ENCODE measurements at regions not wholly inside any gene's neighbourhood (a gene's known extent, or its start where the extent isn't known, plus 50 kb on each side); places are given as distances from the start of the nearest gene placed in this dataset.

DNA sequence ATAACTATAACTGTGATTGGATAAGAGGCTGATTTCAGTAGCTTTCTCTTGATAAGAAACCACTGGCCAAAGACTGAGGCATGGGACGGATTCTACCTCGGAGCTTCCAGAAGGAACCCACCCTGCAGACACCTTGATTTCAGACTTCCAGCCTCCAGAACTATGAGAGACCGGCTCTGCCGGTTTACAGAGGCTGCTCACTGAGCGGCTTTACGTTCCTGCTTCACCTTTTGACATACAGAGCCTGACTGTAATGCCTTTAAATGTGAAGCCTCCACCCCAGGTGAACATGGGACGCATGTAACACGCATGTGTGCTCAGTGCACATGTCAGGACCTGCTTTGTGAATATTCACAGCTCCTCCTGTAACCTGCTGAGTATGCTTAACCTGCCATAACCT is 361.5 kb downstream of the CTTN start:
- 94% methylated on average over 8 of the region's 8 CpGs for WGBS
- H3K27ac ChIP-seq (ENCODE audit: low read depth in 1 of 2, low read length in 2 of 2) = no peak overlapping the region
- DNase-seq (ENCODE audit: low spot score) = no peak
- no peak overlapping the region for H3K4me3 ChIP-seq (ENCODE audit: low read depth in 1 of 3, low read length in 3 of 3)
- H3K9me3 ChIP-seq (ENCODE audit: control insufficient read depth in 4 of 4, low read length in 3 of 4) = peaks cover 0 to 4% (median 0%) of the 10 kb centered on the region in 4 donors
- H3K9ac ChIP-seq (ENCODE audit: low read depth in 1 of 2, low read length in 2 of 2) = no peak overlapping the region
- H3K27me3 ChIP-seq (ENCODE audit: control insufficient read depth in 4 of 4, insufficient read depth in 4 of 4, low read length in 3 of 4) = no peaks in the 10 kb centered on the region
- H3K4me1 ChIP-seq (ENCODE audit: control insufficient read depth in 4 of 4, insufficient read depth in 4 of 4, low read length in 3 of 4) = no peaks in the 10 kb centered on the region
- H3K36me3 ChIP-seq (ENCODE audit: control insufficient read depth in 4 of 4, insufficient read depth in 3 of 4, low read depth in 1 of 4, low read length in 3 of 4) = no peaks in the 10 kb centered on the region
- TF ChIP-seq YY1 (IDR thresholded peaks at IDR 0.05) (no peak), NR2F2 (IDR thresholded peaks at IDR 0.05) (no peak), GABPA (IDR thresholded peaks at IDR 0.05 in 1 of 2, conservative IDR thresholded peaks at IDR 0.05 in 1 of 2) (no peak), RXRA (IDR thresholded peaks at IDR 0.05) (no peak), HNF4G (IDR thresholded peaks at IDR 0.05) (no peak), FOXA1 (IDR thresholded peaks at IDR 0.05) (no peak), SP1 (IDR thresholded peaks at IDR 0.05) (no peak), FOXA2 (IDR thresholded peaks at IDR 0.05) (no peak), HNF4A (conservative IDR thresholded peaks at IDR 0.05) (no peak), EGR1 (IDR thresholded peaks at IDR 0.05; ENCODE audit: low read depth in 2 of 2) (no peak), JUND (IDR thresholded peaks at IDR 0.05) (no peak), RAD21 (IDR thresholded peaks at IDR 0.05) (no peak)
- TF ChIP-seq, protein P1, sequence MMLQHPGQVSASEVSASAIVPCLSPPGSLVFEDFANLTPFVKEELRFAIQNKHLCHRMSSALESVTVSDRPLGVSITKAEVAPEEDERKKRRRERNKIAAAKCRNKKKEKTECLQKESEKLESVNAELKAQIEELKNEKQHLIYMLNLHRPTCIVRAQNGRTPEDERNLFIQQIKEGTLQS (IDR thresholded peaks at IDR 0.05) = no peak
- TF ChIP-seq, protein P2, sequence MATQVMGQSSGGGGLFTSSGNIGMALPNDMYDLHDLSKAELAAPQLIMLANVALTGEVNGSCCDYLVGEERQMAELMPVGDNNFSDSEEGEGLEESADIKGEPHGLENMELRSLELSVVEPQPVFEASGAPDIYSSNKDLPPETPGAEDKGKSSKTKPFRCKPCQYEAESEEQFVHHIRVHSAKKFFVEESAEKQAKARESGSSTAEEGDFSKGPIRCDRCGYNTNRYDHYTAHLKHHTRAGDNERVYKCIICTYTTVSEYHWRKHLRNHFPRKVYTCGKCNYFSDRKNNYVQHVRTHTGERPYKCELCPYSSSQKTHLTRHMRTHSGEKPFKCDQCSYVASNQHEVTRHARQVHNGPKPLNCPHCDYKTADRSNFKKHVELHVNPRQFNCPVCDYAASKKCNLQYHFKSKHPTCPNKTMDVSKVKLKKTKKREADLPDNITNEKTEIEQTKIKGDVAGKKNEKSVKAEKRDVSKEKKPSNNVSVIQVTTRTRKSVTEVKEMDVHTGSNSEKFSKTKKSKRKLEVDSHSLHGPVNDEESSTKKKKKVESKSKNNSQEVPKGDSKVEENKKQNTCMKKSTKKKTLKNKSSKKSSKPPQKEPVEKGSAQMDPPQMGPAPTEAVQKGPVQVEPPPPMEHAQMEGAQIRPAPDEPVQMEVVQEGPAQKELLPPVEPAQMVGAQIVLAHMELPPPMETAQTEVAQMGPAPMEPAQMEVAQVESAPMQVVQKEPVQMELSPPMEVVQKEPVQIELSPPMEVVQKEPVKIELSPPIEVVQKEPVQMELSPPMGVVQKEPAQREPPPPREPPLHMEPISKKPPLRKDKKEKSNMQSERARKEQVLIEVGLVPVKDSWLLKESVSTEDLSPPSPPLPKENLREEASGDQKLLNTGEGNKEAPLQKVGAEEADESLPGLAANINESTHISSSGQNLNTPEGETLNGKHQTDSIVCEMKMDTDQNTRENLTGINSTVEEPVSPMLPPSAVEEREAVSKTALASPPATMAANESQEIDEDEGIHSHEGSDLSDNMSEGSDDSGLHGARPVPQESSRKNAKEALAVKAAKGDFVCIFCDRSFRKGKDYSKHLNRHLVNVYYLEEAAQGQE (IDR thresholded peaks at IDR 0.05) = no peak
- TF ChIP-seq, protein P3, sequence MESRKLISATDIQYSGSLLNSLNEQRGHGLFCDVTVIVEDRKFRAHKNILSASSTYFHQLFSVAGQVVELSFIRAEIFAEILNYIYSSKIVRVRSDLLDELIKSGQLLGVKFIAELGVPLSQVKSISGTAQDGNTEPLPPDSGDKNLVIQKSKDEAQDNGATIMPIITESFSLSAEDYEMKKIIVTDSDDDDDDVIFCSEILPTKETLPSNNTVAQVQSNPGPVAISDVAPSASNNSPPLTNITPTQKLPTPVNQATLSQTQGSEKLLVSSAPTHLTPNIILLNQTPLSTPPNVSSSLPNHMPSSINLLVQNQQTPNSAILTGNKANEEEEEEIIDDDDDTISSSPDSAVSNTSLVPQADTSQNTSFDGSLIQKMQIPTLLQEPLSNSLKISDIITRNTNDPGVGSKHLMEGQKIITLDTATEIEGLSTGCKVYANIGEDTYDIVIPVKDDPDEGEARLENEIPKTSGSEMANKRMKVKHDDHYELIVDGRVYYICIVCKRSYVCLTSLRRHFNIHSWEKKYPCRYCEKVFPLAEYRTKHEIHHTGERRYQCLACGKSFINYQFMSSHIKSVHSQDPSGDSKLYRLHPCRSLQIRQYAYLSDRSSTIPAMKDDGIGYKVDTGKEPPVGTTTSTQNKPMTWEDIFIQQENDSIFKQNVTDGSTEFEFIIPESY (IDR thresholded peaks at IDR 0.05) = no peak
- TF ChIP-seq, protein P4, sequence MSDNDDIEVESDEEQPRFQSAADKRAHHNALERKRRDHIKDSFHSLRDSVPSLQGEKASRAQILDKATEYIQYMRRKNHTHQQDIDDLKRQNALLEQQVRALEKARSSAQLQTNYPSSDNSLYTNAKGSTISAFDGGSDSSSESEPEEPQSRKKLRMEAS (IDR thresholded peaks at IDR 0.05) = no peak

DNA sequence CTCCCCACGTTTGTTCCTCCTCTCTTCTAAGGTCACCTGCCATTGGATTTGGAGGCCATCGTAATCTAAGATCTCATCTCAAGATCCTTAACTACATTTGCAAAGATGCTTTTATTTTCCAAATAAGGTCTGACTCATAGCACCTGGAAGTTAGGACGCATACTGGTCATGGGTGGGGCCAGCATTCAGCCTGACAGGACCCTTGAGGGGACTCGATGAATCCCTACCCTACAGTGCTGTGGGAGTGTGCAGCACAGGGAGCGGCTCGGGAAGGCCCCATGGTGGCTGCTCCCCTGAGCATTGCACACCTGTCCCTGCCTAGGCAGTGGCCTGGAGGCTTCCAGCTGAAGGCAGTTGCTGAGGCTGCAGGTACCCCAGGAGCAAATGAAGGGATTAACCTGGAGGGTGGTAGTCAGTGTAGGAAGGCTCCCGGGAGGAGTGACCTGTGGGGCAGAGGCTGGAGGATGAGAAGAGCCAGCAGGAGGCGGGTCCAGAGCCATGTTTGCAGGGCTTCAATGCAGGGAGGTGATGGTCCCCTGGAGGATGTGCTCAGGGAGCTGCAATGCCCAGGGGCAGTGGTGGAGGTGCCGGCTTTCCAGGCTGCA is 362.2 kb downstream of the CTTN start:
- Histone ChIP-seq H3K9me3 (ENCODE audit: control insufficient read depth in 4 of 4, low read length in 3 of 4) (peaks cover 0 to 4% (median 0%) of the 10 kb centered on the region in 4 donors), H3K27ac (ENCODE audit: low read depth in 1 of 2, low read length in 2 of 2) (no peak overlapping the region), H3K36me3 (ENCODE audit: control insufficient read depth in 4 of 4, insufficient read depth in 3 of 4, low read depth in 1 of 4, low read length in 3 of 4) (no peaks in the 10 kb centered on the region), H3K4me3 (ENCODE audit: low read depth in 1 of 3, low read length in 3 of 3) (no peak overlapping the region), H3K9ac (ENCODE audit: low read depth in 1 of 2, low read length in 2 of 2) (no peak overlapping the region), H3K4me1 (ENCODE audit: control insufficient read depth in 4 of 4, insufficient read depth in 4 of 4, low read length in 3 of 4) (no peaks in the 10 kb centered on the region), H3K27me3 (ENCODE audit: control insufficient read depth in 4 of 4, insufficient read depth in 4 of 4, low read length in 3 of 4) (no peaks in the 10 kb centered on the region)
- no peak for DNase-seq (ENCODE audit: low spot score)
- TF ChIP-seq RXRA (IDR thresholded peaks at IDR 0.05) = no peak
- TF ChIP-seq, protein P4 (IDR thresholded peaks at IDR 0.05) = no peak
- no peak for TF ChIP-seq JUND (IDR thresholded peaks at IDR 0.05)
- TF ChIP-seq, protein P5, sequence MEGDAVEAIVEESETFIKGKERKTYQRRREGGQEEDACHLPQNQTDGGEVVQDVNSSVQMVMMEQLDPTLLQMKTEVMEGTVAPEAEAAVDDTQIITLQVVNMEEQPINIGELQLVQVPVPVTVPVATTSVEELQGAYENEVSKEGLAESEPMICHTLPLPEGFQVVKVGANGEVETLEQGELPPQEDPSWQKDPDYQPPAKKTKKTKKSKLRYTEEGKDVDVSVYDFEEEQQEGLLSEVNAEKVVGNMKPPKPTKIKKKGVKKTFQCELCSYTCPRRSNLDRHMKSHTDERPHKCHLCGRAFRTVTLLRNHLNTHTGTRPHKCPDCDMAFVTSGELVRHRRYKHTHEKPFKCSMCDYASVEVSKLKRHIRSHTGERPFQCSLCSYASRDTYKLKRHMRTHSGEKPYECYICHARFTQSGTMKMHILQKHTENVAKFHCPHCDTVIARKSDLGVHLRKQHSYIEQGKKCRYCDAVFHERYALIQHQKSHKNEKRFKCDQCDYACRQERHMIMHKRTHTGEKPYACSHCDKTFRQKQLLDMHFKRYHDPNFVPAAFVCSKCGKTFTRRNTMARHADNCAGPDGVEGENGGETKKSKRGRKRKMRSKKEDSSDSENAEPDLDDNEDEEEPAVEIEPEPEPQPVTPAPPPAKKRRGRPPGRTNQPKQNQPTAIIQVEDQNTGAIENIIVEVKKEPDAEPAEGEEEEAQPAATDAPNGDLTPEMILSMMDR (IDR thresholded peaks at IDR 0.05; ENCODE audit: low read depth, low read length, missing input control) = no peak
- TF ChIP-seq EGR1 (IDR thresholded peaks at IDR 0.05; ENCODE audit: low read depth in 2 of 2) = no peak
- TF ChIP-seq HNF4A (conservative IDR thresholded peaks at IDR 0.05) = no peak
- 92% methylated on average over 9 of the region's 9 CpGs for WGBS

Data from liver (tissue), 8 donors.